ENCODE measurements at regions not wholly inside any gene's neighbourhood (a gene's known extent, or its start where the extent isn't known, plus 50 kb on each side); places are given as distances from the start of the nearest gene placed in this dataset.

DNA sequence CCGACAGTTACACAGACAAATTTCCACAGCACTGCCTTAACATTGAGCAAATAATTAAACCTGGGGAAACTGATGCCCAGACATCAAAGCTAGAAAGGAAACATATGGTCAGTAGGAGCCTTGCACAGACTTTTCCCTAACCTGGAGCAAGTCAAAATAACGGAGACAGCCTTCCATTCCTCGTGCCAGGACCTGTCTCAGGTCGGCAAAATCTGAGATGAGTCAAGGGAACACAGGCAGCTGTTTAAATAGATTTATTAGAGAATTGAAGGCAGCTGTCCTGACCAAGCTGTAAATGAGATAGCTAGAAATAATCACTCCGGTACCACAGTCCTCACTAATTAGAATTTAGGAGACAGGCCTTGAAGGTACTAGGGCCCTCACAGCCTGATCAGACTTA, 81.2 kb downstream of the RAMP3 start:
- no peak for TF ChIP-seq EZH2 (IDR thresholded peaks at IDR 0.05; ENCODE audit: low read length, missing control alignments)
- TF ChIP-seq, protein P1, sequence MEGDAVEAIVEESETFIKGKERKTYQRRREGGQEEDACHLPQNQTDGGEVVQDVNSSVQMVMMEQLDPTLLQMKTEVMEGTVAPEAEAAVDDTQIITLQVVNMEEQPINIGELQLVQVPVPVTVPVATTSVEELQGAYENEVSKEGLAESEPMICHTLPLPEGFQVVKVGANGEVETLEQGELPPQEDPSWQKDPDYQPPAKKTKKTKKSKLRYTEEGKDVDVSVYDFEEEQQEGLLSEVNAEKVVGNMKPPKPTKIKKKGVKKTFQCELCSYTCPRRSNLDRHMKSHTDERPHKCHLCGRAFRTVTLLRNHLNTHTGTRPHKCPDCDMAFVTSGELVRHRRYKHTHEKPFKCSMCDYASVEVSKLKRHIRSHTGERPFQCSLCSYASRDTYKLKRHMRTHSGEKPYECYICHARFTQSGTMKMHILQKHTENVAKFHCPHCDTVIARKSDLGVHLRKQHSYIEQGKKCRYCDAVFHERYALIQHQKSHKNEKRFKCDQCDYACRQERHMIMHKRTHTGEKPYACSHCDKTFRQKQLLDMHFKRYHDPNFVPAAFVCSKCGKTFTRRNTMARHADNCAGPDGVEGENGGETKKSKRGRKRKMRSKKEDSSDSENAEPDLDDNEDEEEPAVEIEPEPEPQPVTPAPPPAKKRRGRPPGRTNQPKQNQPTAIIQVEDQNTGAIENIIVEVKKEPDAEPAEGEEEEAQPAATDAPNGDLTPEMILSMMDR (conservative IDR thresholded peaks at IDR 0.05 in 1 of 2, IDR thresholded peaks at IDR 0.05 in 1 of 2; ENCODE audit: low read depth in 1 of 2, low read length in 2 of 2) = no peak

Measured in fibroblast of lung (primary cell).